GM12891 (cell line): ENCODE measurements at regions not wholly inside any gene's neighbourhood (a gene's known extent, or its start where the extent isn't known, plus 50 kb on each side); places are given as distances from the start of the nearest gene placed in this dataset.

Experiments
- DNase-seq: peaks from one replicate; pipeline ENCODE4 v3.0.0; 2011; ENCODE audit warnings: low spot score; ENCODE audit not compliant: insufficient read length
- FAIRE-seq: peaks from 2 replicates; lab custom pipeline; 2011; peaks lifted over from hg19 to GRCh38; lab: Jason Lieb, UNC
- PAX5 ChIP-seq: IDR thresholded peaks from 2 replicates; pipeline ENCODE4 v1.6.1; 2011; ENCODE audit warnings: low read length, moderate library complexity, mild to moderate bottlenecking; ENCODE audit not compliant: insufficient read depth, severe bottlenecking
- POLR2A ChIP-seq: IDR thresholded peaks from 2 replicates; pipeline ENCODE4 v1.6.1; 2011; ENCODE audit warnings: low read depth, low read length, control low read depth
- POLR2AphosphoS5 ChIP-seq: IDR thresholded peaks from 2 replicates; pipeline ENCODE4 v1.6.1; 2011; ENCODE audit warnings: low read depth, low read length, control low read depth
- POU2F2 ChIP-seq: IDR thresholded peaks from 2 replicates; pipeline ENCODE4 v1.6.1; 2011; ENCODE audit warnings: low read depth, mild to moderate bottlenecking, control low read depth, low read length, moderate library complexity
- SPI1 ChIP-seq: IDR thresholded peaks from 2 replicates; pipeline ENCODE4 v1.6.1; 2011; ENCODE audit warnings: low read depth, low read length, control low read depth
- TAF1 ChIP-seq: IDR thresholded peaks from 2 replicates; pipeline ENCODE4 v1.6.1; 2011; ENCODE audit warnings: low read depth, low read length, control low read depth

- DNase-seq (no peak), FAIRE-seq (no peak)
- no peak for TF ChIP-seq SPI1
- no peak for TF ChIP-seq TAF1
- no peak for TF ChIP-seq PAX5
- no peak for TF ChIP-seq POLR2AphosphoS5
- TF ChIP-seq POU2F2: no peak
- no peak for TF ChIP-seq POLR2A
Measured at GRCh38 chr5:93008502-93009207, 572.4 kb downstream of the NR2F1-AS1 start.

- DNase-seq (no peak), FAIRE-seq (no peak)
- TF ChIP-seq POLR2AphosphoS5: no peak
- TF ChIP-seq POU2F2: no peak
- no peak for TF ChIP-seq POLR2A
- no peak for TF ChIP-seq SPI1
- no peak for TF ChIP-seq TAF1
- TF ChIP-seq PAX5: no peak
Measured at GRCh38 chr5:93006915-93007314, 574.1 kb downstream of the NR2F1-AS1 start.

GRCh38 chr5:92998456-92998855 is 582.6 kb downstream of the NR2F1-AS1 start:
- TF ChIP-seq PAX5 (no peak), POLR2AphosphoS5 (no peak), TAF1 (no peak), SPI1 (no peak), POLR2A (no peak), POU2F2 (no peak)
- DNase-seq: no peak
- no peak for FAIRE-seq

- TF ChIP-seq POLR2A: no peak
- TF ChIP-seq SPI1: no peak
- no peak for TF ChIP-seq POLR2AphosphoS5
- no peak for TF ChIP-seq POU2F2
- no peak for TF ChIP-seq TAF1
- TF ChIP-seq PAX5: no peak
- DNase-seq (no peak), FAIRE-seq (no peak)
Measured at GRCh38 chr5:92994392-92994791, 586.6 kb downstream of the NR2F1-AS1 start.

GRCh38 chr5:92992073-92992472 is 588.9 kb downstream of the NR2F1-AS1 start:
- FAIRE-seq (no peak), DNase-seq (no peak)
- no peak for TF ChIP-seq PAX5
- no peak for TF ChIP-seq TAF1
- no peak for TF ChIP-seq POLR2AphosphoS5
- no peak for TF ChIP-seq POU2F2
- TF ChIP-seq SPI1: no peak
- TF ChIP-seq POLR2A: no peak

GRCh38 chr5:92991581-92992067 is 589.4 kb downstream of the NR2F1-AS1 start:
- TF ChIP-seq POLR2AphosphoS5 (no peak), SPI1 (no peak), POU2F2 (no peak), POLR2A (no peak), TAF1 (no peak), PAX5 (no peak)
- no peak for DNase-seq
- FAIRE-seq: no peak

GRCh38 chr5:92990771-92991170 is 590.2 kb downstream of the NR2F1-AS1 start:
- TF ChIP-seq SPI1 (no peak), TAF1 (no peak), POU2F2 (no peak), POLR2A (no peak), PAX5 (no peak), POLR2AphosphoS5 (no peak)
- FAIRE-seq (no peak), DNase-seq (no peak)

GRCh38 chr5:92981001-92981400 is 600.0 kb downstream of the NR2F1-AS1 start:
- FAIRE-seq (no peak), DNase-seq (no peak)
- TF ChIP-seq POLR2A (no peak), TAF1 (no peak), POLR2AphosphoS5 (no peak), SPI1 (no peak), PAX5 (no peak), POU2F2 (no peak)

- TF ChIP-seq SPI1 (no peak), POLR2A (no peak), PAX5 (no peak), POU2F2 (no peak), TAF1 (no peak), POLR2AphosphoS5 (no peak)
- DNase-seq (no peak), FAIRE-seq (no peak)
Measured at GRCh38 chr5:92980491-92980890, 600.5 kb downstream of the NR2F1-AS1 start.

- FAIRE-seq: no peak
- TF ChIP-seq TAF1: no peak
- no peak for TF ChIP-seq POLR2A
- TF ChIP-seq POU2F2: no peak
- no peak for TF ChIP-seq PAX5
- TF ChIP-seq SPI1: no peak
- TF ChIP-seq POLR2AphosphoS5: no peak
- DNase-seq: no peak
Measured at GRCh38 chr5:92979716-92980115, 601.3 kb downstream of the NR2F1-AS1 start.
